ENCODE measurements at regions not wholly inside any gene's neighbourhood (a gene's known extent, or its start where the extent isn't known, plus 50 kb on each side); places are given as distances from the start of the nearest gene placed in this dataset.

DNA sequence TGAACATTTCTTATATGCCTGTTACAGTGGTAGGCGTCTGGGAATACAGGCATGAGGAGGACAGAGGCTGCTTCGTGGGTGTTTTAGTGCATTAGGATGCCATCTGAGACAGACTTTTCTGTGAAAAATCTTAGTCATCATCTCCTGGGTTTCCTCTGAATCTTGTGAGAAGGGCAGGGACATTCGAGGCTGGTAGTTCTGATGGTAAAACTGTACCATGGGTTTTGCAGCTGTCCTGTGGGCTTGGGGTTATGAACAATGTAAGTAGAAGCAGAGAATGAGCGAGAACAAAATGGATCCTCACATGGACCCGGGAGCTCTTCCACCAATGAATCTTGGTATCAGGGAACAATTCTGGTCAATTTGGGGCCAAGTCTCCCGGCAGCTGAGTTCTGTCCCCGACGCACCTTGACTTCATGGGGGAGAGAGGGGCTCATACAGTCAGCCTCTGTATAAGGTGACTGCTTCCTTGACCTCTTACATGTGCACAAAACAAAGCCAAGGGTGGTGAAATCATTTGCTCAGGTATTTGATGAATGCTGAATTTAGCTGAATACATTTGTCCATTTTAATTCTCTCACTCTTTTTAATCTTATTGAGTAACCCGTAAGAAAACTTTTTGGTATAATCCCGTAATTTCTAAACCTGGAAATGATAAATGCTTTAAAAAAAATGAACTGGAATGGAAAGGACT is 63.6 kb upstream of the ERRFI1 start:
- TF ChIP-seq TOX (CRISPR knock-in tag; IDR thresholded peaks at IDR 0.05; ENCODE audit: borderline replicate concordance) (no peak), ESRRG (CRISPR knock-in tag; IDR thresholded peaks at IDR 0.05) (no peak), ZFP30 (CRISPR knock-in tag; IDR thresholded peaks at IDR 0.05) (no peak)

All from SK-N-SH treated with all-trans-retinoic acid at 6 μM for 48 hours (cell line).